ENCODE measurements at regions not wholly inside any gene's neighbourhood (a gene's known extent, or its start where the extent isn't known, plus 50 kb on each side); places are given as distances from the start of the nearest gene placed in this dataset.

GRCh38 chr3:61353382-61353781, 102.1 kb upstream of the FHIT start:
- WGBS (ENCODE audit: low lambda C conversion rate): 67% methylated on average over 1 of the region's 1 CpG
- DNase-seq: no peak
- H3K36me3 ChIP-seq (replicated peaks in 1 of 2; ENCODE audit: control insufficient read depth in 1 of 2, insufficient read depth in 2 of 2, low read length in 1 of 2): no peaks in the 10 kb centered on the region
- ChIA-PET CTCF (interaction anchor here (0.7 to 1.6 kb wide), 3 partner anchors 11 to 177 kb away, joined by 3 to 5 read pairs (median 5); no protein-coding TSS in a partner anchor), POLR2A (interaction anchor here (0.7 kb wide), 1 partner anchor 1207 kb away, joined by 3 read pairs; no protein-coding TSS in a partner anchor)
- H3K9ac ChIP-seq: no peak overlapping the region
- H2AFZ ChIP-seq (ENCODE audit: low read depth): no peak overlapping the region
- TF ChIP-seq CTCF (IDR thresholded peaks at IDR 0.05): no peak
- TF ChIP-seq CHD2 (IDR thresholded peaks at IDR 0.05; ENCODE audit: low read length, partially characterized antibody): no peak
- no peak for TF ChIP-seq FOSL2 (IDR thresholded peaks at IDR 0.05; ENCODE audit: borderline replicate concordance, low read depth)
- TF ChIP-seq POLR2AphosphoS5 (IDR thresholded peaks at IDR 0.05; ENCODE audit: low read depth, low read length): no peak
- no peak for TF ChIP-seq TCF12 (IDR thresholded peaks at IDR 0.05)
- TF ChIP-seq REST (IDR thresholded peaks at IDR 0.05; ENCODE audit: low read depth, low read length): no peak
- TF ChIP-seq USF1 (IDR thresholded peaks at IDR 0.05; ENCODE audit: borderline replicate concordance, low read depth): no peak
- no peak for TF ChIP-seq SMC3 (IDR thresholded peaks at IDR 0.05; ENCODE audit: low read depth, low read length)
- H3K9me2 ChIP-seq: no peaks in the 10 kb centered on the region
- H3K79me2 ChIP-seq (ENCODE audit: insufficient read depth): no peaks in the 10 kb centered on the region
- H4K20me1 ChIP-seq (ENCODE audit: insufficient read depth): no peaks in the 10 kb centered on the region
- H3F3A ChIP-seq (replicated peaks; ENCODE audit: insufficient read depth): no peaks in the 10 kb centered on the region
- no peak overlapping the region for H3K4me3 ChIP-seq (ENCODE audit: low read depth in 2 of 2, low read length in 1 of 2)
- no peak overlapping the region for H3K27ac ChIP-seq (ENCODE audit: low read depth in 2 of 2, low read length in 1 of 2)
- peaks cover 0 to 6% of the 10 kb centered on the region in 2 experiments; a peak in 2 of 4 replicates for H3K4me1 ChIP-seq (ENCODE audit: control insufficient read depth in 1 of 2, insufficient read depth in 2 of 2, low read depth in 1 of 2, low read length in 1 of 2)
- H3K9me3 ChIP-seq: no peaks in the 10 kb centered on the region
- no peaks in the 10 kb centered on the region for H3K27me3 ChIP-seq (ENCODE audit: insufficient read depth)
- no peak overlapping the region for H3K4me2 ChIP-seq

GRCh38 chr3:61354604-61355003, 103.4 kb upstream of the FHIT start:
- Histone ChIP-seq H3K36me3 (replicated peaks in 1 of 2; ENCODE audit: control insufficient read depth in 1 of 2, insufficient read depth in 2 of 2, low read length in 1 of 2) (no peaks in the 10 kb centered on the region), H3K4me1 (ENCODE audit: control insufficient read depth in 1 of 2, insufficient read depth in 2 of 2, low read depth in 1 of 2, low read length in 1 of 2) (peaks cover 0 to 11% of the 10 kb centered on the region in 2 experiments; a peak in 2 of 4 replicates), H3K4me2 (no peak overlapping the region), H3K9me2 (no peaks in the 10 kb centered on the region), H3K27ac (ENCODE audit: low read depth in 2 of 2, low read length in 1 of 2) (no peak overlapping the region), H3K27me3 (ENCODE audit: insufficient read depth) (no peaks in the 10 kb centered on the region), H4K20me1 (ENCODE audit: insufficient read depth) (no peaks in the 10 kb centered on the region), H3K4me3 (ENCODE audit: low read depth in 2 of 2, low read length in 1 of 2) (no peak overlapping the region), H2AFZ (ENCODE audit: low read depth) (no peak overlapping the region), H3K9me3 (no peaks in the 10 kb centered on the region), H3F3A (replicated peaks; ENCODE audit: insufficient read depth) (no peaks in the 10 kb centered on the region), H3K9ac (no peak overlapping the region), H3K79me2 (ENCODE audit: insufficient read depth) (no peaks in the 10 kb centered on the region)
- POLR2A ChIA-PET: no interaction called here
- CTCF ChIA-PET: interaction anchor here (1.6 kb wide), 3 partner anchors 10 to 27 kb away, joined by 4 to 5 read pairs (median 4); no protein-coding TSS in a partner anchor
- no peak for DNase-seq
- WGBS (ENCODE audit: low lambda C conversion rate): 37% methylated on average over 5 of the region's 5 CpGs
- TF ChIP-seq FOSL2 (IDR thresholded peaks at IDR 0.05; ENCODE audit: borderline replicate concordance, low read depth): no peak
- no peak for TF ChIP-seq EZH2phosphoT487 (IDR thresholded peaks at IDR 0.05; ENCODE audit: borderline replicate concordance, low read depth)
- no peak for TF ChIP-seq MXI1 (IDR thresholded peaks at IDR 0.05; ENCODE audit: low read depth, low read length)
- TF ChIP-seq YY1 (IDR thresholded peaks at IDR 0.05; ENCODE audit: low read depth): no peak
- no peak for TF ChIP-seq TEAD4 (IDR thresholded peaks at IDR 0.05; ENCODE audit: borderline replicate concordance, insufficient read depth)
- TF ChIP-seq GATA2 (CRISPR knock-in tag; IDR thresholded peaks at IDR 0.05): no peak
- TF ChIP-seq JUND (IDR thresholded peaks at IDR 0.05): no peak
- no peak for TF ChIP-seq NRF1 (IDR thresholded peaks at IDR 0.05; ENCODE audit: low read depth, low read length)
- no peak for TF ChIP-seq RCOR1 (IDR thresholded peaks at IDR 0.05; ENCODE audit: low read length)
- no peak for TF ChIP-seq PBX3 (IDR thresholded peaks at IDR 0.05)
- no peak for TF ChIP-seq FOXM1 (IDR thresholded peaks at IDR 0.05; ENCODE audit: low read depth)
- TF ChIP-seq RAD21 (IDR thresholded peaks at IDR 0.05; ENCODE audit: low read length): no peak
- TF ChIP-seq EP300 (IDR thresholded peaks at IDR 0.05; ENCODE audit: borderline replicate concordance in 1 of 2, low read depth in 1 of 2, low read length in 1 of 2): no peak
- TF ChIP-seq MEF2A (IDR thresholded peaks at IDR 0.05; ENCODE audit: borderline replicate concordance, low read depth): no peak
